RKO (cell line): ENCODE measurements at regions not wholly inside any gene's neighbourhood (a gene's known extent, or its start where the extent isn't known, plus 50 kb on each side); places are given as distances from the start of the nearest gene placed in this dataset.
A peak's percentile ranks its signal among the peaks of the same experiment; 100 is the strongest.
"Not testable (repeated sequence)": the region's sequence is repeated elsewhere in the genome, so short reads cannot be mapped to it uniquely, and the experiment has no call there.

Experiments
- DNase-seq: peaks from one replicate; pipeline ENCODE4 v3.0.0-alpha.2; 2016; ENCODE audit warnings: low spot score

DNA sequence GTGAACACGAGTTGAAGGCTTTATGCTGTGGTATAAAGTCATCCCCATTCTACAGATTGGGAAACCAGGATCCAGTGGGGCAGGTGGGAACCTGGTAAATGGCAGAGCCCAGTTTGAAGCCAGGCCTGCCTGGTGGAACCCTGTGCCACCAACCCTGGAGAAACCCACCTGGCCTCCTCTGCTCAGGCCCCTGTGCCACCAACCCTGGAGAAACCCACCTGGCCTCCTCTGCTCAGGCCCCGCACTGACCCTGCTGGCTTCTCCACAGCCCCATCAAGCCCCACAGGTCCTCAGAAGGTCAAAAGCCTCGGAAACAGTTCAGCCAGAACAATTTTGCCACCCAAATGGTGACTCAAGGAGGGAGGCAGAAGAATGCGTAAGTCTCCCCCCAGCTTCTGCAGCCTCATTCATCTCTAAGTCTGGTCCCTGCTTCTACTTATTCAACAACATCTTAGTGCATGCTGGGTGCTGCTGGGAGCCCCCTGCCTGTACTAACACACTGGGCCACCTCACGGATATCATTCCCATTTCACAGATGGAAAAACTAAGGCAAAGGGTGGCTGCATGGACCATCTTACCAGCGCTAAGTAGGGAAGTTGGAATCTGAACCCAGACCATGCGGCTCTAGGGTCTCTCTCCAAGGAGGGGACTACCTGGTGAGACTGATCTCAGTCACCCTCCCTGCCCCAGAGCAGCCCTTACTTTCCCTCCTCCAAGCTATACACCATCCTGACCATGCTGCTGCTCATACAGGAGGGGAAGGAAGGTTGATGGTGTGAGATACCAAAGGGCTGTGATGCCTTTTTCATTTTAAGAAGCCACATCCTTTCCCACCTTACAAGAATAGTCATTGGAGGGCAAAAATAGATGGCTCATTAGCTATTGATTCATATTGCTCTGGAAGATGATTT lies 93.7 kb upstream of the ID2 start:
- DNase-seq = no peak

DNA sequence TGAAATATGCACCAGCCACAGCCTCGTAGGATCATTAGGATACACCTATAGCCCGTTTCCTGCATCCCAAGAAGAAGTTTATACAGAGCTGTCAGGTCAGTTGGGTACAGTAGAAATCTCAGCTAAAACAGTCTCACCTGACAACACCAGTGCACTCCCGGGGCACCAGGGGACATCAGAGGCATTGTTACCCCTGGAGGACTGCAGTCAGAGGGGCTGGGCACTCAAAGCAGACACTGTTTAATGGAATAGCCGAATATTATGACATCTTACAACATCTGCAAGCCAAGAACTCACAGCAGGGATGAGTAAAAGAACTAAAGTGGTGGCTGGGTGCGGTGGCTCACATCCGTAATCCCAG lies 93.0 kb upstream of the ID2 start:
- no peak for DNase-seq

DNA sequence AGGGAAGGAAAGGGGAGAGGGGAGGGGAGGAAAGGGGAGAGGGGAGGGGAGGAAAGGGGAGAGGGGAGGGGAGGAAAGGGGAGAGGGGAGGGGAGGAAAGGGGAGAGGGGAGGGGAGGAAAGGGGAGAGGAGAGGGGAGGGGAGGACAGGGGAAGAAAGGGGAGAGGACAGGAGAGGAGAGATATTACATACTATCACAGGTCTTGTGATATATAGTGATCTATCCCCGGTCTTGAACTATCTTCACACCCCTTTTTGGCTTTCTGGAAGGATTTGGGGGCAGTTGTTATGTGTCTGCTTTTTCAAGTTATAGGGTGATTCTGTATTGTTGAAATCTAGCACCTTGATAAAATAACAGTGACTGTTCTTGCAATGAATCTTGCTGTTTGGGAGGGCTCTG lies 92.1 kb upstream of the ID2 start:
- DNase-seq = no peak

DNA sequence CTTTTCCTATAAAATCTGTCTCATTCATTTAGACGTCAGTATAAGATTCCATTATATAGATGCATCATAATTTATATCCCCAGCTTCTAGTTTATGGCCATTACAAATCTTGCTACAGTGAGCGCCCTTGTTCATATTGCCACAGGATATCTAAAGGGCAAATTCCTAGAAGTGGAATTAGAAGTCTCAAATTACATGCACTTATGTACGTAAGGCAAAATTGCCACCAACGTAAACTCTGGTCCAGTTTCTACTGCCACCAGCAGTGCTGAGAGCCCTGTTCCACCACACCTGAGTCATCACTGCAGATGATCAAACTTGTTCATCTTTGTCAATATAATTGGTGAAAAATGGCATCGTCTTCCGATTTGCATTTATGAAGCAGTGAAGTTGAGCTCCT lies 90.9 kb upstream of the ID2 start:
- no peak for DNase-seq

DNA sequence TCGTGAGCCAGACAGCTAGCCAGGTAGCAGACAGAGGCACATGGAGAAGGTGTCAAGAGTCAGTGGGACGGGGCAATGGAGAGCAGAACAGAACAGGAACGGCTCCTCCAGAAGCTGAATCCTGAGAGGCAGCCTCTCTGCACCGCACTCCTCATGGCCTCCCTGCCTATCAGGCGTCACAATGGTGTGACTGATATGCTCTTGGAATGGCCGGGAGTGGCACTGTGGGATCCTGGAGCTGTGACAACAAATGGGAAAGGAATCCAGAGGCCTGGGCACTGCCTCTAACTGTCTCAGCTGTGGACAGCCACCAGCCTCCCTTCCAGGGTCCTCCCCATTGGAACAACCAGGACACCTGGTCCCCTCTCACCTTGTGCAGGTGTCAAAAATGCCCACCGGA lies 89.1 kb upstream of the ID2 start:
- no peak for DNase-seq

DNA sequence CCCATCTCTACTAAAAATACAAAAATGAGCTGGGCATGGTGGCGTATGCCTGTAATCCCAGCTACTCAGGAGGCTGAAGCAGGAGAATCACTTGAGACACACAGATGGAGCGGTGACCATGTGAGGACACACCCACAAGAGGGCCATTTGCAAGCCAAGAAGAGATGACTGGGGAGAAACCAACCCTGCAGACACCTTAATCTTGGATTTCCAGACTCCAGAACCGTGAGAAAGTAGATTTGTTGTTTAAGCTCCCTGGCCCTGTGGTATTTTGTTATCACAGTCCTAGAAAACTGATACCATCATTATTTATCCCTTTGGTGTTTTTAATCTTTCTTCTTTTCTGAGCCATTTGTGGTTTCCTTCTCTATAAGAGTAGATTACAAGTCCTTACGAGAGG lies 88.6 kb upstream of the ID2 start:
- DNase-seq = no peak

DNA sequence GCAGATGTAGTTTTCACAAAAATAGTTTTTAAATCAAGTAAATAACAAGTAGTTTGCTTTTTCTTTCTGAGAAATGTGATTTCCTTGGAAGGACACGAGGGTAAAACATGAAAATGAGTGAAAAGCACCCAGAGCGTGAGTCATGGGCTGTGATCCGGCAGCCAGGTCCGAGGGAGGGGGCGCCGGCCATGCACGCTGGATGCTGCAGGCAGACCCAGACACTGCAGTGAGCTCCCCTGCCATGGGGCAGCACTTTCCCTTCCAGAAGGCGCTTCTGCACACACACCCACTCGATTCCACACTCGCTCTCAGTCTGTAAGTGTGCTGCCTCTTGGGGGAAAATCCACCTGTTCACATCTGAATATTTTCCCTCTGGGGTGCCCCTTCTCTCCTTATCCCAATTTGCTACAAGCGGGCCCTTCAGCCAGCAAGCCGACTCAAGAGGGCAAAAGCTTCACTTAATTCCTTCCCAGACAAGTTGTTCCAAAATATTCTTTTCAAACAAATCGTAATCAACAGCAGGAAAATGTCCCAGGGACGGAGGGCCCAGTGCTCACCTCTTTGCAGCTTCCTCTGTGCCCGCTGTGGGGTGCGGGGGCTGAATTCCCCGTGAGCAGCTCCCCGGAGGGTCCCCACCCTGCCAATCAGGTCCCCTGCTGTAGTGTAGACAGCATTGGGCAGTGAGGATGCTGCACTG lies 87.0 kb upstream of the ID2 start:
- DNase-seq = no peak

DNA sequence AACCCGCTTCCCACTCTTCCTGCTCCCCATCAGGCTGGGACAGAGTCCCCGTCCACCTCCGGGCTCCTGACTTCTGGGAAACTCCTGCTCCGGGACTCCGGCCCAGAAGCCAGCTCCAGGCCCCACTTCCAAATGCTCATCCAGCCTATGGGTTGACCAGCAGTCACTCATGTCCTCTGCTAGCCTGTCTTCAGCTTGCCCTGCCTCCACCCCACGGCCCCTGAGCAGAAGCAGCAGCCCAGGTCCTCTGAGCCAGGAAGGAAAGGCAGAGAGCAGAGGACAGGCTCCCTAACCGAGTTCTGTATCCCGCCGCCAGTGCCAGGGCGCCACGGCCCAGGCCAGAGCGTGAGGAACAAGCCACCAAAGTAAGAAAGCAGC lies 86.4 kb upstream of the ID2 start:
- DNase-seq = no peak

DNA sequence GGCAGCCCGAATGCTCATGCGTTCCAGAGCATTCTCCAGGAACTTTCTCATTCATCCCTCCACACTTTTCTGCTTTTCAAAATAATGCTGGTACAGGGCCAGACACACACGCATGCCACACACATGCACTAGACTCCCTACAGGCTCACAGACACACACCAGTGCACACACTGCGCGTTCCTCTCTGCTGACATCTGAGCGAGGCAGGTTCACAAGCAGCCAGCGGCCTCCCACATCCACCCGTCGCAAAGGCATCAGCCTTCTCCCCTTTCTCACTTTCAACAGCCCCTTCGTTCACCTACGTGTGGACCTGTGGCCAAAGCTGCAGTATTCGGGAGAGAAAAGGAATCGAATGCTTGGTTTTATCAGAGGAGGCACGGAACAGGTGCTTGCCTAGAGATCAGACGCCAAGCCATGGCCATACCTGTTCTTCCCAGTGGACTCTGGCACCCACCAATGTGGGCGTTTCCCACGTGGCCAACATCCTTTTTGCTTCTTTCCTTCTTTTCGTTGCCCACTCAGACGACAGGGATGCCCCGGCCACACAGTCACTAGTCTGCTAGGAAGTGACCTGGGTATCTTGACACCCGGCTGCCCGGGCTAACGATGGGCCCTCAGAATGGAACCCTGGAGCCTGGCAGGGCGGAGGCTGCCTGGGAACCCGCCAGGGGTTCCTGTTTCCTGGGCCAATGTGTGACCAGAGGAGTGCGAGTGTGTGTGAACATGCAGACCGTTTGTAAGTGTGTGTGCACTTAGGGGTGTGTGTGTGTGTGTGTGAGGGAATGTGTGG lies 85.8 kb upstream of the ID2 start:
- DNase-seq = no peak

DNA sequence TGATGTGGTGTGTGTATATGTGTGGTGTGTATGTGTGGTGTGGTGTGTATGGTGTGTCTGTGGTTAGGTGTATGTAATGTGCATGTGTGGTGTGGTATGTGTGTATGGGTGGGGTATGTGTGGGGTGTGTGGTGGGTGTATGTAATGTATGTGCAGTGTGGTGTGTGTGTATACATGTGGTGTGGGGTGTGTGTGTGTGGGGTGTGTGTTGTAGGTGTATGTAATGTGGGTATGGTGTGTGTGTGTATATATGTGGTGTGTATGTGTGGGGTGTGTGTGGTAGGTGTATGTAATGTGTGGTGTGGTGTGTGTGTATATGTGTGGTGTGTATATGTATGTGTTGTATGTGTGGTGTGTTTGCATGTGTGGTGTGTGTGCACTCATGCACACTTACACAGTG lies 84.8 kb upstream of the ID2 start:
- no peak for DNase-seq

DNA sequence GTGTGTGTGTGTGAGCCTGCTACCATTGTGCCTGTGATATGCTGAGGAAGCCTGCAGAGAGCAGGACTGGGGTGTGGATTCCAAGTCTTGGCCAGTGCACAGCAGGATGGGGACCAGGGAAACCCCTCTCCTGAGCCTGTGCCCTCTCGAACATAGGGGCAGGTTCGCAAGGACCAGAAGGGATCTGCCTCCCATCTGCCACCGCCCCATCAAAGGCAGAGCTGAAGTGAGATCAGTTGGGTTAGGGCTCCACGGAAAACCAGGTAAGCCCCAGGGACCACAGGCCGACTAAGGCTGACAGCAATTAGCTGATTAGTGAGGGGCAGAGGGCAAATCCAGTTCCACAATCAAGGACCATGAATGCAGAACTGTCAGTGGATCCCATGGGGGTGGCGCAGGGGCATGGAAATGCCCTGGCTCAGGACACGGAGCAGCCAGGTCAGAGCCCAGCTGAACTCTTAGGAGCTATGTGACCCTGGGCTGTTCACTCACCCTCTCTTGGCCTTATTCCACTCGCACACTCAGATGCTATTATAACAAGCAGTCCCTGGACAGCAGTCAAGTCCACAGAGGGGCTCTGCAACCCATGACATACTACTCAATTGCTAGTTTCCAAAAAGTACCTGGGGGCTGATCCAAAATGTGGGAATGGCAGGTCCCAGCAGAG lies 84.2 kb upstream of the ID2 start:
- no peak for DNase-seq

DNA sequence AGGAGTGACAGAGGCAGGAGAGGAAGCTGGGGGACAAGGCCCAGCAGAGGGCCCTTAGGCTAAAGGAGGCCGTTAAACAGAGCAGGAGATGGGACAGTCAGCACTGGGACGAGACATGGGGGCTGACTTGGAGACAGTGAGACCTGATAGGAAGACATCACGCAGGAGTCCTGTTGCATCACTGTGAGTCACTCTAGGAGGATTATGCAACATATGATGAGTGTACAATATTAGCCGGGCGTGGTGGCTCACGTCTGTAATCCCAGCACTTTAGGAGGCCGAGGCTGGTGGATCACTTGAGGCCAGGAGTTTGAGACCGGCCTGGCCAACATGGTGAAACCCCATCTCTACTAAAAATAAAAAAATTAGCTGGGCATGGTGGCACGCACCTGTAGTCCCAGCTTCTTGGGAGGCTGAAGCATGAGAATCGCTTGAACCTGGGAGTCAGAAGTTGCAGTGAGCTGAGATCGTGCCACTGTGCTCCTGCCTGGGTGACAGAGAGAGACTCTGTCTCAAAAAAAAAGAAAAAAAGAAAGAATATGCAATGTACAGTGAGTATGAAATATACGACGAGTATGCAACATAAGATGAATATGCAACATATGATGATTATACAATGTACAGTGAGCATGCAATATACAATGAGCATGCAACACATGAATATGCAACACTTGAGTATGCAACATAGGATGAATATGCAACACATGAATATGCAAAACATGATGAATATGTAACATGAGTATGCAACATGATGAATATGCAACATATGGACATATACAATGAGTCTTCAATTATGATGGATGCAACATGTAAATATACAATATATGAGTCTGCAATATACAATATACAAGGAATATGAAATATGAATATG lies 83.3 kb upstream of the ID2 start:
- DNase-seq = peak; percentile 90

DNA sequence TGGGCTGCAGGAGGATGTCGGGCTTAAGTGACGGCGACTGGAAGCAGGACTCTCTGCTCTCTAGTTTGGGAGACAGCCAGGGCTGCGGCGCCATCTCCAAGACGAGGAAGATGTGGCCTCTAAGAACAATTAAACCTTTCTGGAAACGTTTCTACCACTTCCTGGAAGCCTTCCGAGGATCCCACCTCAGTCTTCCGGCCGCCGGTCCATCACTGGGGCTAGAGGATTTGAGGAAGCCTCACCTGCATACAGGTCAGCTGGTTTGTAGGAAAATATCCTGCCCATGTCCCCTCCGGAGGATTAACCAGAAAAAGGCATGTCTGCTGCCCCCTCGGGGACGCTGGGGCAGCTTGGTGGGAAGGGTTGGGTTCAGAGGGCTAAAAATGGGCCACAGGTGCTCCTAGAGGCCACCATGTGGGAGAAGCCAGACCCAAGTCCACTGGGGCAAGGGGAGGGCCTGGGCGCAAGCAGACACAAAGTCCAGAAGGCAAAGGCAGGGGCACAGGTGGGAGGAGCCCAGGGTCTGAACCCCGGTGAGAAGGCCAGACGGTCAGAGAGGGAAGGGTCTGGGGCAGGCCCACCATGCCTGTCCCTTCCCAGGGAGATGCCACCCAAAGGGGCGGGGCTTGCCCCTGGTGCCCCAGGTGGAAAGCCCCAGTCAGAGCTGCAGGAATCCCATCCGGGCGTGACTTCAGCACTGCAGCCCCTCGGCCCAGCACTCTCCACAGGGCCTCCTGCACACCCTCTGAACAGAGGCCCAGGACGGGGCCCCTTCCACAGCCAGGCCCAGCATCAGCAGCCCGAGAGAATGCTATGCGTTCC lies 82.2 kb upstream of the ID2 start:
- DNase-seq = no peak

DNA sequence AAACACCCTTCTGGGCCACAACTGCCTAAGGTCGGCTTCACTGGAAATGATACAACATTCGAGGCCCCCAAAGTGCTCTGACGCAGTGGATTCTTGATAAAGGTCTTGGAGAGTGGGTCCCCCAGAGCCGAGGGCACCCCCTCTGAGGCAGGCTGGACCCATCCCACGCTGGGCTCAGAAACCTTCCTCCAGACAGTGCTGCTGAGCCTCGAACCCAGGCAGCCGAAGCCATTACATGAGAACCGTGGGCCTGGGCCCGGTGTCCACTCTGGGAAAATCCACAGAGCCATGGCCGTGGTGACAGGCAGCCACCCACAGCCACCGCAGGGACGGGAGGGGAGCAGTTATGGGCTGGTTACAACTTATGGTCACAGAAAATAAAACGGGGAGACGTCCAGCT lies 81.4 kb upstream of the ID2 start:
- no peak for DNase-seq

DNA sequence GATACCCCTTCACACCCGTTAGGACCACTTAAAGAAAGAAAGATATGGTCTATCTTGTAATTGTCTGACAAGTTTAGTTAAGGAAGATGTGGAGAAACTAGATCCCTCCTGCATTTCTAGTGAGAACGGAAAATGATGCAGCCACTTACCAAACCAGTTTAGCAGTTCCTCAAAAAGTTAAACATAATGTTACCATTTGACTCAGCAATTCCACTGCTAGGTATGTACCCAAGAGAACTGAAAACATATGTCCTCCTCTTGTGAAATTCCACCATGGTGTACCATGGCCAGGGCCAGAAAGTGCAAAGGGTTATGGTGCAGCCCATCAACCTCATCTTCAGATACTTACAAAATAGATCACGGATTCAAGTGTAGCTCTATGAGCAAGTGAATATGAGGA lies 79.0 kb upstream of the ID2 start:
- no peak for DNase-seq

DNA sequence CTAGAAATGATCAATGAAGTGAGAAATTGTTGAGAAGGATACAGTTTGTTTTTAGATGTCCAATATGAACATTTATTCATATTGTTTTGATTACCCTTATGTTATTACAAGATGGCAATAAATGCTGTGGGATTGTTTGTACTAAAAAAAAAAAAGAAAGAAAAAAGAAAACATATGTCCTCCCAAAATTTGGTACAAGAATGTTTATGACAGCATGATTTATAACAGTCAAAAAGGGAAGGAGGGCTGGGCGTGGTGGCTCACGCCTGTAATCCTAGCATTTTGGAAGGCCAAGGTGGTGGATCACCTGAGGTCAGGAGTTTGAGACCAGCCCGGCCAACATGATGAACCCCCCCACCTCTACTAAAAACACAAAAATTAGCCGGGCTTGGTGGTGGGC lies 78.5 kb upstream of the ID2 start:
- not testable (repeated sequence) for DNase-seq

DNA sequence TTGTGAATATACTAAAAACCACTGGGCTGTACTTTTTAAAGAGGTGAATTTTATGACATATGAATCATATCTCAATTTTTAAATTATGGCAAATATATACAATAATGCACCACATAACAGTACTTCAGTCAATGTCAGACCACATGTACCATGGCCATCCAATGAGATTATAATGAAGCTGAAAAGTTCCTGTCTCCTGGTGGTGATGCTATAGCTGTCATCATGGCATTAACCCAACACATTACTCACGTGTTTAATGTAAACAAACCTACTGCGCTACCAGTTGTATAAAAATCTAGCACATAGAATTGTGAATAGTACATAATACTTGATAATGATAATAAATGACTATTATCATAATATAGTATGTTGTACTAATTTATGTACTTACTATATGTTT lies 77.6 kb upstream of the ID2 start:
- peak; percentile 24 for DNase-seq

DNA sequence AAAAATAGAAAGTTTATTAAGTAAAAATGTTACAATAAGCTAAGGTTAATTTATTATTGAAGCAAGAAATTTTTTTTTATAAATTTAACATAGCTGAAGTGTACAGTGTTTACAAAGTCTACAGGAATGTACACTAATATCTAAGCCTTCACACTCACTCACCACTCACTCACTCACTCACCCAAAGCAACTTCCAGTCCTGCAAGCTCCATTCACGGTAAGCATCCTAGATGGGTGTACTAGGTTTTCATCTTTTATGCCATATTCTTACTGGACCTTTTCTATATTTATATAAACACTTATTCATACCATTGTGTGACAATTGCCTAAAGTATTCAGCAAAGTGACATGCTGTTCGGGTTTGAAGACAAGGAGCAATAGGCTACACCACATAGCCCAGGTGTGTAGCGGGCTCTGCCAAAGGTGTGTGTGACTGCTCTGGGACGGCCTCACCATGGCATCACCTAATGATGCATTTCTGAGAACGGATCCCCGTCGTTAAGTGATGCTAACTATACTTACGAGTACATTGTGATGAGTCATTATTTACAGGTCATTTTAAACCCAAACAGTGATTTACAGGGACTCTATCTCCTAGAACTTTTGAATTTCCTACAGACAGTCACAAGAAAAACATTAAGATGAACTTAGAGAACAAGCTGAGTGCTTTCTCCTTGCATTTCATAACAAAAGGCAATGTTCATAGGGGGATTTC lies 76.3 kb upstream of the ID2 start:
- peak; percentile 25 for DNase-seq

DNA sequence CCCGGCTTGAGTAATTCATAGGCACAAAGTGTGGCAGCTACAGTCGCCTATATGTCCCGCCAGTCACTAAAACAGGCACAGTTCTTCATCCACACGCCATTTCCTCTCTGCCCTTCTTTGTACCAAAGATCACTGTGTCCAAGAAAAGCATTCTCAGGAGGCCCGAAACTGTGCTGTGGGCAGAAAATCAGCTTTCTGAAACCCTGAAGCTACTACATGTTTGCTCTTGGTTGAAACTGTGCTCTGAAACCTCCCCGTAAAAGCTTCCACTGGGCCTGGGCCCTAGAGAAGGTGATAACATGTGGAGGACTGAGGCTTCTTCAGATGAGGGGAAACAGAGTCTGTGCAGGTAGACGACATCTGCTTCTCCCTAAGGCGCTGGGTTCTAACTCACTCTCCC lies 75.6 kb upstream of the ID2 start:
- DNase-seq = no peak
